ENCODE measurements at regions not wholly inside any gene's neighbourhood (a gene's known extent, or its start where the extent isn't known, plus 50 kb on each side); places are given as distances from the start of the nearest gene placed in this dataset.

GRCh38 chr12:91627225-91627624 is 444.6 kb upstream of the DCN start:
- BruUV-seq (replicated peaks), result no TSS peak
- Histone ChIP-seq H3K79me2 (ENCODE audit: insufficient read depth, low read depth, low read length) (no peaks in the 10 kb centered on the region), H3K9me3 (ENCODE audit: low read length) (no peaks in the 10 kb centered on the region), H3K4me1 (ENCODE audit: insufficient read depth, low read length, poor library complexity, severe bottlenecking) (no peaks in the 10 kb centered on the region), H3K4me2 (ENCODE audit: low read length) (no peak overlapping the region), H3K27ac (ENCODE audit: low read depth, low read length, poor library complexity, severe bottlenecking) (no peak overlapping the region), H4K20me1 (ENCODE audit: insufficient read depth, low read length) (no peaks in the 10 kb centered on the region), H3K36me3 (ENCODE audit: insufficient read depth, low read length) (no peaks in the 10 kb centered on the region), H2AFZ (ENCODE audit: low read length) (no peak overlapping the region), H3K4me3 (ENCODE audit: low read depth, low read length, poor library complexity, severe bottlenecking) (no peak overlapping the region), H3K9me2 (ENCODE audit: insufficient read depth, low read length) (no peaks in the 10 kb centered on the region)
- ChIA-PET CTCF (ENCODE audit: unreplicated experiment) (no interaction called here), POLR2A (interaction anchor here (1.3 to 1.4 kb wide), 2 partner anchors 33 to 43 kb away, joined by 3 to 4 read pairs; no protein-coding TSS in a partner anchor)
- intact Hi-C loops (cut with micrococcal nuclease; ENCODE audit: unreplicated experiment), result no loop called here
- TF ChIP-seq CTCF (conservative IDR thresholded peaks at IDR 0.05; ENCODE audit: low read length), result no peak
- TF ChIP-seq EZH2phosphoT487 (IDR thresholded peaks at IDR 0.05; ENCODE audit: borderline replicate concordance, low read depth, low read length), result no peak
- DNase-seq (ENCODE audit: low spot score), result no peak

- ChIA-PET CTCF (ENCODE audit: unreplicated experiment) (no interaction called here), POLR2A (interaction anchor here (1.3 kb wide), 1 partner anchor 14 kb away, joined by 3 read pairs; no protein-coding TSS in a partner anchor)
- no peak overlapping the region for H3K27ac ChIP-seq (ENCODE audit: low read depth, low read length, poor library complexity, severe bottlenecking)
- H3K79me2 ChIP-seq (ENCODE audit: insufficient read depth, low read depth, low read length), result no peaks in the 10 kb centered on the region
- no TSS peak for BruUV-seq (replicated peaks)
- intact Hi-C loops (cut with micrococcal nuclease; ENCODE audit: unreplicated experiment), result no loop called here
- no peak overlapping the region for H2AFZ ChIP-seq (ENCODE audit: low read length)
- no peaks in the 10 kb centered on the region for H3K4me1 ChIP-seq (ENCODE audit: insufficient read depth, low read length, poor library complexity, severe bottlenecking)
- TF ChIP-seq EZH2phosphoT487 (IDR thresholded peaks at IDR 0.05; ENCODE audit: borderline replicate concordance, low read depth, low read length), result no peak
- no peak for TF ChIP-seq CTCF (conservative IDR thresholded peaks at IDR 0.05; ENCODE audit: low read length)
- DNase-seq (ENCODE audit: low spot score), result no peak
- no peaks in the 10 kb centered on the region for H4K20me1 ChIP-seq (ENCODE audit: insufficient read depth, low read length)
- no peaks in the 10 kb centered on the region for H3K36me3 ChIP-seq (ENCODE audit: insufficient read depth, low read length)
- no peaks in the 10 kb centered on the region for H3K9me2 ChIP-seq (ENCODE audit: insufficient read depth, low read length)
- no peaks in the 10 kb centered on the region for H3K9me3 ChIP-seq (ENCODE audit: low read length)
- no peak overlapping the region for H3K4me2 ChIP-seq (ENCODE audit: low read length)
- no peak overlapping the region for H3K4me3 ChIP-seq (ENCODE audit: low read depth, low read length, poor library complexity, severe bottlenecking)
These were observed 440.4 kb upstream of the DCN start for GRCh38 chr12:91622981-91623380.

DNA sequence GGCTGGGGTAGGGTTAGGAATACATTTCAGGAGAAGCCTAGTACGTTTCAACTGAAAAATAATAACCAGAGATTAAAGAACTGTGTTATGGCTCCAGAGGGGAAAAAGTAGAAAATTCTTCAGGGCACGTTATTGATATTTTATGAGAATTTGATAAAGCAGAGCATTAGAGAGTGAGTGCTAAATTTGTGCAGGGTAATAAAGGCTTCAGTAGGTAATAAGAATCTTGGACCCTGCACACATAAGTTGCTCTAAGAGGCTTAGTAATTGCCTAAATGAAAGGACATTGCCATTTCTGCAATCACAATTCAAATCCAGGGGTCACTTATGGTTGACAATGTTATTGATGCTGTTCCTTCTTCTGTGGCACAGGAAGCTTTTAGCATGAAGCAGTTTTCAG is 439.4 kb upstream of the DCN start:
- POLR2A ChIA-PET, result interaction anchor here (1.1 to 1.3 kb wide), 2 partner anchors 9 to 13 kb away, joined by 3 read pairs; no protein-coding TSS in a partner anchor
- BruUV-seq (replicated peaks), result no TSS peak
- H3K36me3 ChIP-seq (ENCODE audit: insufficient read depth, low read length), result no peaks in the 10 kb centered on the region
- no peaks in the 10 kb centered on the region for H3K9me2 ChIP-seq (ENCODE audit: insufficient read depth, low read length)
- H2AFZ ChIP-seq (ENCODE audit: low read length), result no peak overlapping the region
- H3K79me2 ChIP-seq (ENCODE audit: insufficient read depth, low read depth, low read length), result no peaks in the 10 kb centered on the region
- intact Hi-C loops (cut with micrococcal nuclease; ENCODE audit: unreplicated experiment), result no loop called here
- no peak for DNase-seq (ENCODE audit: low spot score)
- no peaks in the 10 kb centered on the region for H3K9me3 ChIP-seq (ENCODE audit: low read length)
- H3K4me2 ChIP-seq (ENCODE audit: low read length), result no peak overlapping the region
- TF ChIP-seq CTCF (conservative IDR thresholded peaks at IDR 0.05; ENCODE audit: low read length) (no peak), EZH2phosphoT487 (IDR thresholded peaks at IDR 0.05; ENCODE audit: borderline replicate concordance, low read depth, low read length) (no peak)
- no peaks in the 10 kb centered on the region for H3K4me1 ChIP-seq (ENCODE audit: insufficient read depth, low read length, poor library complexity, severe bottlenecking)
- H4K20me1 ChIP-seq (ENCODE audit: insufficient read depth, low read length), result no peaks in the 10 kb centered on the region
- CTCF ChIA-PET (ENCODE audit: unreplicated experiment), result no interaction called here
- H3K4me3 ChIP-seq (ENCODE audit: low read depth, low read length, poor library complexity, severe bottlenecking), result no peak overlapping the region
- no peak overlapping the region for H3K27ac ChIP-seq (ENCODE audit: low read depth, low read length, poor library complexity, severe bottlenecking)
